Activated CD4-positive, CD25-positive, alpha-beta regulatory T cell treated with anti-CD3 and anti-CD28 coated beads, Interleukin-2, amount 50 U/mL, for 24 hours (primary cell): ENCODE measurements at regions not wholly inside any gene's neighbourhood (a gene's known extent, or its start where the extent isn't known, plus 50 kb on each side); places are given as distances from the start of the nearest gene placed in this dataset.
"Not testable (repeated sequence)": the region's sequence is repeated elsewhere in the genome, so short reads cannot be mapped to it uniquely, and the experiment has no call there.

ENCODE experiments used
- ATAC-seq, 2 donors: fragments of 150-1000 bp; cut with Tn5 transposase; one replicate each; pipeline ENCODE4 v1.10.0; 2021; ENCODE audit warnings: mild to moderate bottlenecking in 1 of 2, moderate library complexity in 1 of 2

GRCh38 chr3:5480190-5480589 is 292.7 kb downstream of the EDEM1 start:
- no peak for ATAC-seq

GRCh38 chr3:5485427-5485826 is 297.9 kb downstream of the EDEM1 start:
- no peak for ATAC-seq

- no peak for ATAC-seq
These were observed 301.3 kb downstream of the EDEM1 start for GRCh38 chr3:5488771-5489170.

GRCh38 chr3:5489536-5489935 is 302.0 kb downstream of the EDEM1 start:
- no peak for ATAC-seq

- ATAC-seq = no peak
These were observed 307.5 kb downstream of the EDEM1 start for GRCh38 chr3:5494905-5495519.

GRCh38 chr3:5497497-5497896 is 310.0 kb downstream of the EDEM1 start:
- ATAC-seq = no peak

GRCh38 chr3:5498981-5499380 is 311.5 kb downstream of the EDEM1 start:
- no peak for ATAC-seq

- no peak for ATAC-seq
These were observed 311.9 kb downstream of the EDEM1 start for GRCh38 chr3:5499404-5499803.

- no peak for ATAC-seq
These were observed 315.6 kb downstream of the EDEM1 start for GRCh38 chr3:5503136-5503535.

GRCh38 chr3:5504135-5504534 is 316.6 kb downstream of the EDEM1 start:
- ATAC-seq = no peak

GRCh38 chr3:5505163-5505562 is 317.7 kb downstream of the EDEM1 start:
- ATAC-seq = no peak

- ATAC-seq = no peak
These were observed 318.5 kb downstream of the EDEM1 start for GRCh38 chr3:5505997-5506396.

- ATAC-seq = not testable (repeated sequence)
These were observed 321.4 kb downstream of the EDEM1 start for GRCh38 chr3:5508860-5509259.

- ATAC-seq = no peak
These were observed 322.8 kb downstream of the EDEM1 start for GRCh38 chr3:5510300-5510699.

GRCh38 chr3:5517921-5518320 is 330.4 kb downstream of the EDEM1 start:
- no peak for ATAC-seq

GRCh38 chr3:5520237-5520636 is 332.7 kb downstream of the EDEM1 start:
- ATAC-seq = no peak

GRCh38 chr3:5523125-5523524 is 335.6 kb downstream of the EDEM1 start:
- ATAC-seq = no peak

- ATAC-seq = no peak
These were observed 343.5 kb downstream of the EDEM1 start for GRCh38 chr3:5531039-5531438.

GRCh38 chr3:5531741-5532290 is 344.3 kb downstream of the EDEM1 start:
- ATAC-seq = no peak

GRCh38 chr3:5540532-5540931 is 353.0 kb downstream of the EDEM1 start:
- ATAC-seq = no peak

GRCh38 chr3:5542472-5542871 is 355.0 kb downstream of the EDEM1 start:
- no peak for ATAC-seq

- ATAC-seq = no peak
These were observed 355.5 kb downstream of the EDEM1 start for GRCh38 chr3:5543047-5543446.

- ATAC-seq = no peak
These were observed 358.2 kb downstream of the EDEM1 start for GRCh38 chr3:5545719-5546118.

- ATAC-seq = no peak
These were observed 365.7 kb downstream of the EDEM1 start for GRCh38 chr3:5553203-5553602.

- ATAC-seq = no peak
These were observed 366.8 kb downstream of the EDEM1 start for GRCh38 chr3:5554245-5554747.
